Right lobe of liver (tissue), 6 donors: ENCODE measurements at regions not wholly inside any gene's neighbourhood (a gene's known extent, or its start where the extent isn't known, plus 50 kb on each side); places are given as distances from the start of the nearest gene placed in this dataset.

Source experiments
- ATAC-seq, 4 donors: fragments of 200-7000 bp; cut with Tn5 transposase; one replicate each; pipeline ENCODE4 v1.9.1; 2020; ENCODE audit warnings: mild to moderate bottlenecking in 4 of 4, moderate library complexity in 4 of 4
- DNase-seq, 3 donors: peaks; one replicate each; pipeline ENCODE4 v3.0.0-alpha.2; 2020
- H3K27ac ChIP-seq, 3 donors: fragments of 200-600 bp; one replicate each; pipeline ENCODE4 v1.8.0; 2022
- H3K27me3 ChIP-seq, 2 donors: fragments of 200-600 bp; one replicate each; pipeline ENCODE4 v1.8.0; 2022
- H3K36me3 ChIP-seq, 4 donors: fragments of 200-600 bp; sonication (generic) in 1 of 4; one replicate each; pipeline versions ENCODE4 v1.5.1 to v1.8.0; 2017 to 2022; ENCODE audit warnings: control low read depth in 1 of 4
- H3K4me1 ChIP-seq, 4 donors: fragments of 200-600 bp; sonication (generic) in 1 of 4; one replicate each; pipeline versions ENCODE4 v1.5.1 to v1.8.0; 2017 to 2022; ENCODE audit warnings: control low read depth in 1 of 4
- H3K4me3 ChIP-seq, 3 donors: fragments of 200-600 bp; one replicate each; pipeline ENCODE4 v1.8.0; 2022
- H3K9me3 ChIP-seq, 4 donors: fragments of 200-600 bp; sonication (generic) in 1 of 4; one replicate each; pipeline versions ENCODE4 v1.5.1 to v1.8.0; 2017 to 2022; ENCODE audit warnings: control low read depth in 1 of 4
- POLR2A ChIP-seq: fragments of 450-650 bp; IDR thresholded peaks from one replicate; pipeline ENCODE4 v1.6.1; 2017; ENCODE audit warnings: antibody characterized with exemption, mild to moderate bottlenecking
- WGBS: methylation state at CpG from one replicate; pipeline ENCODE4 v1.1.6; 2018; ENCODE audit warnings: low coverage, low lambda C conversion rate; ENCODE audit not compliant: insufficient coverage; ENCODE audit errors: missing lambda C conversion rate; 5-methylcytosine and 5-hydroxymethylcytosine counted together
- intact Hi-C, 2 donors: fragments of 100-400 bp; cut with DNase I; formaldehyde crosslinking; loops; one replicate each; pipeline versions ENCODE4 v1.11.2 to v1.14.1; 2022
- TF ChIP-seq, protein P1 (sequence below), 4 donors: fragments of 200-600 bp in 3 of 4; fragments of 450-650 bp in 1 of 4; IDR thresholded peaks; one replicate each; pipeline versions ENCODE4 v1.5.1 to v1.8.0; 2016 to 2022; ENCODE audit warnings: antibody characterized with exemption in 4 of 4, mild to moderate bottlenecking in 2 of 4
- donor health status: DM: no; HTN: yes; CAD: no.
- donor health status: DM: no; HTN: no; CAD: no.
- donor health status: DM: no; HTN: no; CAD: no.
- donor health status: DM: no; HTN: yes; CAD: no.
- donor health status: DM: no; HTN: yes; CAD: no.

DNA sequence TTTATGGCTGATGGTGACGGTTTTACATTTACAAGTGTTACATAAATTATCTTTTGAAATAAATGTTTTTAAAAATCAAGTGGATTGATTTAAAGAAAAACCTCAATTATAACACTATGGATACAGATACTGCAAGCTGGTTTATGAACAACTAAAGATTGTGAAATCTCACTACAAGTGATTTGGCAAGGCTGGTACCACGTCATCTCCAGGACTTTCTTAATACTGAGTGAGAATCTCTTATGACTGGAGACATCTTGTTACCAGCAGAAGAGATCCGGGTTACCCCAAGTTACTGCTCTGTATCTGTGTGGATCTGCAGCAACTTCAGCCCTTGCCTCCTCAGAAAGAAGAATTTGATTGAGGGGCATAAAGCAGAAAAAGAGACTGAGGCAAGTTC lies 452.9 kb downstream of the MN1 start:
- TF ChIP-seq, protein P1, sequence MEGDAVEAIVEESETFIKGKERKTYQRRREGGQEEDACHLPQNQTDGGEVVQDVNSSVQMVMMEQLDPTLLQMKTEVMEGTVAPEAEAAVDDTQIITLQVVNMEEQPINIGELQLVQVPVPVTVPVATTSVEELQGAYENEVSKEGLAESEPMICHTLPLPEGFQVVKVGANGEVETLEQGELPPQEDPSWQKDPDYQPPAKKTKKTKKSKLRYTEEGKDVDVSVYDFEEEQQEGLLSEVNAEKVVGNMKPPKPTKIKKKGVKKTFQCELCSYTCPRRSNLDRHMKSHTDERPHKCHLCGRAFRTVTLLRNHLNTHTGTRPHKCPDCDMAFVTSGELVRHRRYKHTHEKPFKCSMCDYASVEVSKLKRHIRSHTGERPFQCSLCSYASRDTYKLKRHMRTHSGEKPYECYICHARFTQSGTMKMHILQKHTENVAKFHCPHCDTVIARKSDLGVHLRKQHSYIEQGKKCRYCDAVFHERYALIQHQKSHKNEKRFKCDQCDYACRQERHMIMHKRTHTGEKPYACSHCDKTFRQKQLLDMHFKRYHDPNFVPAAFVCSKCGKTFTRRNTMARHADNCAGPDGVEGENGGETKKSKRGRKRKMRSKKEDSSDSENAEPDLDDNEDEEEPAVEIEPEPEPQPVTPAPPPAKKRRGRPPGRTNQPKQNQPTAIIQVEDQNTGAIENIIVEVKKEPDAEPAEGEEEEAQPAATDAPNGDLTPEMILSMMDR (IDR thresholded peaks at IDR 0.05): no peak
- TF ChIP-seq POLR2A: no peak
- Histone ChIP-seq H3K27me3 (no peaks in the 10 kb centered on the region), H3K9me3 (no peaks in the 10 kb centered on the region), H3K4me3 (no peak overlapping the region), H3K36me3 (no peaks in the 10 kb centered on the region), H3K27ac (no peak overlapping the region), H3K4me1 (no peaks in the 10 kb centered on the region)
- DNase-seq (no peak), ATAC-seq (peak in 2 of 4 donors; percentile 56 to 63)
- intact Hi-C loops: no loop called here
- 35% methylated on average over 3 of the region's 3 CpGs for WGBS

DNA sequence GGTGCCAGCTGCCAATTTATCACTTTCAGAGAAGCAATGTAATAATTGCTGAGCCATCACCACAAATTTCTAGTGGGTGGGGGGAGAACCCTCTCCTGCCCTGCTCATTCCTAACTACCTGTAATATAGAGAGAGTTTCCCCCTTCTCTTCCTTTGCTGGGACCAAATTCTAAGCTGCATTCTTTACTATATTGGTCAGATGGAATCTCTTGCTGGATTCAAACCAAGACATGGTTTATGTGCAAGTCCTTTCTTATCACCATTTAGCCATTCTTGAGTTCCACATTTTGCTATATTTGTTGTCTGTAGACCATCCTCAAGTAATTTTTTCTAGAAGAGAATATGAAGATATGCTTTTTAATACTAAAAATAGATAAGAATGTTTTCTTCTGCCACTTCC lies 452.1 kb downstream of the MN1 start:
- ATAC-seq (no peak), DNase-seq (no peak)
- TF ChIP-seq POLR2A: no peak
- TF ChIP-seq, protein P1 (IDR thresholded peaks at IDR 0.05): no peak
- Histone ChIP-seq H3K27me3 (no peaks in the 10 kb centered on the region), H3K36me3 (no peaks in the 10 kb centered on the region), H3K9me3 (no peaks in the 10 kb centered on the region), H3K4me3 (no peak overlapping the region), H3K4me1 (no peaks in the 10 kb centered on the region), H3K27ac (no peak overlapping the region)
- intact Hi-C loops: no loop called here

DNA sequence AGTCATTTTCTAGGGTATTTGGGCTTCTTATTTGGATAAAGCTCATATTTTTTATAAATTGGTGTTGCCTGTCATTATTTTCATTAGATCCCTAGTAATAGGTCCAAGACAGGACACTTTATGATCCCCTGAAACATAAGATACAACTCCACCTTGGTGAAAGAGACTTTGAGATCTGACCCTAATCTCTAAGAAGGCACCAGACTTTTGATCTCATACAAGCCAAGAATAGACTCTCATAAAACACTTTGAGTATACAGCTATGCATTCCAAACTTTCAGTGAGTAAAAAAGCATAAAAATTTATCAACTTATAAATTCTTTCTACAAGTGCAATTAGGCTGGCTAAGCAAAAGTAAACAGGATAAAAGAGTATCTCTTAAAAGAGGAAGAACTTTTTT lies 451.2 kb downstream of the MN1 start:
- Histone ChIP-seq H3K4me3 (no peak overlapping the region), H3K27ac (no peak overlapping the region), H3K9me3 (no peaks in the 10 kb centered on the region), H3K4me1 (no peaks in the 10 kb centered on the region), H3K27me3 (no peaks in the 10 kb centered on the region), H3K36me3 (no peaks in the 10 kb centered on the region)
- TF ChIP-seq, protein P1 (IDR thresholded peaks at IDR 0.05): no peak
- TF ChIP-seq POLR2A: no peak
- intact Hi-C loops: no loop called here
- DNase-seq (no peak), ATAC-seq (no peak)

DNA sequence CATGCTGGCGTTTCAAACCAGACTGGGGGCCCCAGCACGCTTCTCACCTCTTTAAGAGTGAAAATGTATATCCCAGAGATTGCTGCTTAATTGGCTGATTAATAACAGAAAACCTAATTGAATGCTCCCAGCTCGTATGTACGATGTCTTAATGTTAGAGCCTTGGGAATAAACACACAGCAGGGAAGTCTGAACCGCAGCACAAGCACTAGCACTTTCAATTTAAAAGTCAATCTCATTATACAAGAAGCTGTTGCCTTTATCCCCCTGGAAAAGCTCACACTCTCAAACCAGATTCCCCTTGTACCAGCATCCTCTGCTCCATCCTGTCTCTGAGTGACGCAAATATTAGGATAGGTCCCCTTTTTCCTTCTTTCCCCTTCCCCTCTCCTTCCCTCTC lies 449.1 kb downstream of the MN1 start:
- H3K4me3 ChIP-seq: no peak overlapping the region
- ATAC-seq (no peak), DNase-seq (no peak)
- H3K36me3 ChIP-seq: no peaks in the 10 kb centered on the region
- intact Hi-C loops: no loop called here
- no peak overlapping the region for H3K27ac ChIP-seq
- no peaks in the 10 kb centered on the region for H3K9me3 ChIP-seq
- no peaks in the 10 kb centered on the region for H3K4me1 ChIP-seq
- H3K27me3 ChIP-seq: no peaks in the 10 kb centered on the region
- TF ChIP-seq, protein P1 (IDR thresholded peaks at IDR 0.05): no peak
- TF ChIP-seq POLR2A: no peak
- WGBS: 31% methylated on average over 6 of the region's 6 CpGs

DNA sequence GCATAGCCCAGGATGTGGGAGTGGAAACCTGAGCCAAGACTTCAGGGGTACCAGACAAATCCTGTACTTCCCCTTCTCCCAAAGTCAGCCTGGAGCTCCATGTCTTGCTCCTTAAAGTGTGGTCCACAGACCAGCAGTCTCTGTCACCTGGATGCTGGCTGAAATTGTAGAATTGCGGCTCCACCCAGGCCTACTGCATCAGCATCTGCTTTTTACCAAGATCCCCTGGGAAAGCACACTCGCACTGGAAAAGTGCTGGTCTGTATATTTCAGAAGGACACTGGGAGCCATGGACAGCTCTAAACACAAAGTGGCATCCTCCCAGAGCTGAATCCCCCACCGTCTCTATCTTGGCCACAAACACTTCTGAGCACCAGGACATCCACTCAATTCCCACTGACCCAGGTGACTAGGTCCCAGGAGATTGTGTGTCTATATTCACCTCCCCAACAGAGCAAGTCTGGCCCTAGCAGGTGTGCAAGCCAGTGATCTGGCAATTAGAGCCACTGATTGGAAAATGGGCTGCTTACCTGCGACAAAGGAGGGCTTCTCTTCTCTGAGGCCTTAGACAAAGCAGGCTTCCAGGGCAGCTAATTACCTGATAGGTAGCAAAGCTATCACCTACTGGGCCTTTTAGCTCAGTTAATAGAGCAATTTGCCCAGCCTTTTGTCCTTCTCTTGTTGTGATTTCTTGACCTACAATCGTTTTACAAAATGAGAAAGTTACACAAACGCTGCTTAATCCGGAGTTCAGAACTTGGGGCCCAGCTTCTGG lies 443.3 kb downstream of the MN1 start:
- no peak overlapping the region for H3K4me3 ChIP-seq
- 44% methylated on average over 5 of the region's 7 CpGs for WGBS
- intact Hi-C loops: no loop called here
- no peaks in the 10 kb centered on the region for H3K36me3 ChIP-seq
- DNase-seq (no peak), ATAC-seq (no peak)
- H3K27ac ChIP-seq: no peak overlapping the region
- no peaks in the 10 kb centered on the region for H3K4me1 ChIP-seq
- no peaks in the 10 kb centered on the region for H3K27me3 ChIP-seq
- no peak for TF ChIP-seq POLR2A
- TF ChIP-seq, protein P1 (IDR thresholded peaks at IDR 0.05): no peak
- no peaks in the 10 kb centered on the region for H3K9me3 ChIP-seq
